Glomerular endothelial cell (primary cell): ENCODE measurements at regions not wholly inside any gene's neighbourhood (a gene's known extent, or its start where the extent isn't known, plus 50 kb on each side); places are given as distances from the start of the nearest gene placed in this dataset.
"Not testable (repeated sequence)": the region's sequence is repeated elsewhere in the genome, so short reads cannot be mapped to it uniquely, and the experiment has no call there.

Experiments used
- DNase-seq: peaks from one replicate; pipeline ENCODE4 v3.0.0-alpha.2; 2011; ENCODE audit warnings: low read depth, low spot score; ENCODE audit errors: extremely low read depth

DNA sequence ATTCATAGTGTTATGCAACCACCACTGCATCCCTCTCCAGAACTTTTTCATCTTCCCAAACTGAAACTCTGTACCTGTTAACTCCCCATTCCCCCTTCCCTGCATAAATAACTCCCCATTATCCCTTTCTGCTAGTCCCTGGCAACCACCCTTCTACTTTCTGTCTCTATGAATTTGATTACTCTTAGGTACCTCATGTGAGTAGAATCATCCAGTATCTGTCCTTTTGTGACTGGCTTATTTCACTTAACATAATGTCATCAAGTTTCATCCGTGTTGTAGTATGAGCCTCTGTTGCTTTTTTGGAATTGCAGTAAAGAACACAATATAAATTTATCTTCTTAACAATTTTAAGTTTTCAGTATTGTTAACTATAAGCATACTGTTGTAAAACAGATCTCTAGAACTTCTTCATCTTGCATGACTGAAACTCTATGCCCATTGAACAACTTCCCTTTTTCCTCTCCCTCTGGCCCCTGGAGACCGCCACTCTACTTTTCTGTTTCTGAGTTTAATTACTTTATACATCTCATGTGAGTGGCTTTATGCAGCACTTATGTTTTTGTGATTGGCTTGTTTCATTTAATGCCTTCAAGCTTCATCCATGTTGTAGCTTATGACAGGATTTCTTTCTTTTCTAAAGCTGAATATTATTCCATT is 87.3 kb upstream of the ABCC4 start:
- DNase-seq: no peak

DNA sequence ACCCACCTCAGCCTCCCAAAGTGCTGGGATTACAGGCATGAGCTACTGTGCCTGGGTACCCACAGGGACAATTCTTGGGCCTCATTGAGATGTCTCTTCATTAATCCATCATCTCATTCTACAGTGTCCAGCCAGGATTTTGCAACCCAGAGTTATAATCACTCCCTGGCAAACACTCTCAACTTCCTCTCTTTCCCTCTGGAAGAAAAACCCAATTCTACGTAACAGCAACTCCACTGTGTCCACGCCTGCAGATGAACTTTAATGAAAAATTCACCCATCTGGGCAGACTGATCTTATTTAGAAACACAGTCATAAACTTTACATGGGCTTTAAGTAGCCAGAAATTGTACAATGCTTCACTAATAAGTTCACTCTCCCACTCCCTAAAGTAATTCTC is 90.1 kb upstream of the ABCC4 start:
- no peak for DNase-seq

DNA sequence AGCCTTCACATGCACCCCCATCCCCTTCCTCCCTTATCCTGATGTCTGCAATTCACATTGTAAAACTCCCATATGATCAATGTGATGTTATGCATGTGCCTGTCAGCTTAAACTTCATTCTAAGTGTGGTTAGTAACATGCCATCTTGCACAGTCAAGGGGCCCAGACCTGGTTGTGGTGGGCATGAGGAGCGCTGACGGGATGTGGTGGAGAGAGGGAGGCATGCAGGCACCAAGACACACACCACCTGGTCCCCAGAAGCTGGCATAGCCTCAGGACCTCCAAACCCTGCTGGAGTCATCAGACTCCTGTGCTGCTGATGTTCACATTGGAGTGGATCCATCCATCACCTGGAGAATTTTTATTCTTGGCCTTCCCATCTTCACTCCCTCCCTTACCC is 90.5 kb upstream of the ABCC4 start:
- no peak for DNase-seq

DNA sequence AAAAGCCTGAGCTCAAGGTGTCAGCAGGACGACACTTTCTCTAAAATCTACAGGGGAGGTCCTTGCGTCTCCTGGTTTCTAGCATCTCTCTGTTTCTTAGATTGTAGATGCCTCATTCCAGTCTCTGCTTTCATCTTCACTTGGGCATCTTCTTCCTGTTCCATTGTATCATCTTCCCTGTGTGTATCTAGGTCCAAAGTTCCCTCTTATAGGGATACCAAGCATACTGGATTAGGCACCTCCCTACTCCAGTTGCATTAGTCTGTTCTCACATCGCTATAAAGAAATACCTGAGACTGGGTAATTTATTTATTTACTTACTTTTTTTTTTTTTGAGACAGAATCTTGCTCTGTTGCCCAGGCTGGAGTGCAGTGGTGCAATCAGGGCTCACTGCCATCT is 91.3 kb upstream of the ABCC4 start:
- no peak for DNase-seq

GRCh38 chr13:95403349-95404140 is 102.3 kb upstream of the ABCC4 start:
- DNase-seq: no peak

DNA sequence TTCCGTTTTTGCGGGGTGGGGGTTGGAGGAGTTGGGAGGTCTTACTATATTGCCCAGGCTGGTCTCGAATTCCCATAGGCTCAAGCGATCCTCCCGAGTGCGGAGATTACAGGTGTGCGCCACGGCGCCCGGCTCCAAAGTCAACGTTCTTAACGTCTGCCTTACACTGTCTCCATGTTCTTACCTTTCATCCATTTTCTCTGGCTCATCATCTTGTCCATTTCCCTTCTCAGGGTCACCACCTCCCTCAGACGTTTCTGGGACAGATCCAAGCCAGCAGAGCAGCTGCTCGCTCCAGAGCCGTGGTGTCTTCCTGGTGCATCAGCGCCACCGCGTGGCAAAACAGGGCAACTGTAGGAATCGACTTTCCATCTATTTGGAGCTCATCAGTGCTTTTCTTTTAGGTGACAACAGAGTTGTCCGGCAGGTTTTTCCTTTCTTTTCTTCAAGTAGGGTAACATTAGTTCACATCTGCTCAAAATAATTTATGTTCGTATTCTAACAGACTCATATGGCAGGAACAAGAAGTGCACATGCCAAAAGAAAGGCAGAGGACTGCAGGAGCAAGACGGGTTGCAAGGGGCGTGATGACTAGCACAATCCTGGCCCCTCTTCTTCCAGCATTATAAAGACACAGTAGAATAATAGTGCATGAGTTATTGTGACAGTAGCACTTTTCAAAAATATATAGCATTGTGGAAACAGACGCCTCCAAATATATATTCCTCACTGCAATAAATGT is 103.1 kb upstream of the ABCC4 start:
- peak; percentile 55 for DNase-seq

- DNase-seq: no peak
Observed at GRCh38 chr13:95406176-95406575, 104.9 kb upstream of the ABCC4 start.

DNA sequence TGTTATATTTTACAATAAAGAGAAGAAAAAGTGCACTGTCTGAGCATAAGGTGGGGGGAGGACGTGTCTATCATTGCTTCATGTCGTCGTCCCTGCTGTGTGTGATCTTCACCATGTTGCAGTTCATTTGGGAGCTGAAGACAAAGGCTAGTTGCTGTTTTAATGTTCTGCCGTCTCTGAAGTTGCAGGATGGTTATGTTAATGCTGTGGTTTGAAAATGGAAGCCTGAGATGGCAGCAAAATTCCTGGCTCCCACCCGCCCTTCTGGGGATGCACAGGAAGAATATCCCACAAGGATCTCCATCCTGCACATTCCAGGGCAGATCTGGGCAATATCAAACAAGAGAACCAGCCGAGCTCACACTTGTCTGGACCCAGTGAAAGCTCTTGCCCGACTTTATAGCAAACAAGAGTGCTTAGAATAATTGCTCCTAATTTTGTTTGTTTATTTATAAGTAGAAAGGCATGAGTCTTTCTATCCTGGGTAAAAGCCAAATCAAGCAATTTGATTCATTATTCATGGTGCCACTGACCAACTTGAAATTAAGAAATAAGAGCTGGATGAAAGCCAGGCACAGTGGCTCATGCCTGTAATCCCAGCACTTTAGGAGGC is 110.3 kb upstream of the ABCC4 start:
- DNase-seq: no peak

DNA sequence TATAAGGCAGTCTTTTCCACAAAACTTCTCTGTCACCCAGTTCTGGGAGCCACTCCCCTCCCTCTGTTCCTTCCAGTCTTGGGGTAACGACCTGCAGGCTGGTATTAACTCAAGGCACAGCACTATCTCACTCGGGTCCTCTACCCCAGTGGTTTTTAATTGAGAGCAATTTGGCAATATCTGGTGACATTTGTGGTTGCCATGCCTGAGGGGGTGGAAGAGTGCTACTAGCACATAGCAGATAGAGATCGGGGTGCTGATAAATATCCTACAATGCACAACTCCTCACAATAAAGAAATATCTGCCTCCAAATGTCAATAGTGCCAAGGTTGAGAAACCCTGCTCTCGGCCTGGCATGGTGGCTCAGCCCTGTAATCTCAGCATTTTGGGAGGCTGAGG is 117.7 kb upstream of the ABCC4 start:
- DNase-seq: no peak

DNA sequence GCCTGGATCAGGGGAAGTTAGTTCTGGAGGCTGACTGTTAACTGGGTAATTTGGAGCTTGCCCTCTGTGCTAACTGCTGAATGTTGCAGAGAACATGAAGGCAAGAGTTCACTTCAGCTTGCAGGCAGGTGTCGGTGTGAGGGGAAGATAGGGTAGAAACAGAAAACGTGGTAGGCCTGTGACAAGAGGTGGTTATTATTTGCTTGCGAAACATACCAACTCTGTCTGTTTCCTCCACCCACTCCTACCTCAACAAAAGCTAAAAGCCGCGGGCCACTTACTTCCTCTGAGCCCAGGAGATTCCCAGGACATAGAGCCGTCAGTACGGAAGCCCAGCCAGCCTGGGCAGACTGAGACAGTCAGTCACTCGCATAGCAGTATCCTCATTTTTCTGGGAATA is 119.2 kb upstream of the ABCC4 start:
- no peak for DNase-seq

DNA sequence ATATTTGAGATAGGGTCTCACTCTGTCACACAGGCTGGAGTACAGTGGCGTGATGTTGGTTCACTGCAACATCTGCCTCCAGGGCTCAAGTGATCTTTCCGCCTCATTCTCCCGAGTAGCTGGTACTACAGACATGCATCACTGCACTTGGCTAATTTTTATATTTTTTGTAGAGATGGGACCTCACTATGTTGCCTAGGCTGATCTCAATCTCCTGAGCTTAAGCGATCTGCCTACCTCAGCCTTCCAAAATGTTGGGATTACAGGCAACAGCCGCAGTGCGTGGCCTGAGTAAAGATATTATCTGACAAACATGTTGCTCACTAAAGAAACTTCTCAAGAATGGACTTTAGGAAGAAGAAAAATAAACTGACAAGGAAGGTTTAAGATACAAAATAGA is 125.4 kb upstream of the ABCC4 start:
- DNase-seq: no peak

DNA sequence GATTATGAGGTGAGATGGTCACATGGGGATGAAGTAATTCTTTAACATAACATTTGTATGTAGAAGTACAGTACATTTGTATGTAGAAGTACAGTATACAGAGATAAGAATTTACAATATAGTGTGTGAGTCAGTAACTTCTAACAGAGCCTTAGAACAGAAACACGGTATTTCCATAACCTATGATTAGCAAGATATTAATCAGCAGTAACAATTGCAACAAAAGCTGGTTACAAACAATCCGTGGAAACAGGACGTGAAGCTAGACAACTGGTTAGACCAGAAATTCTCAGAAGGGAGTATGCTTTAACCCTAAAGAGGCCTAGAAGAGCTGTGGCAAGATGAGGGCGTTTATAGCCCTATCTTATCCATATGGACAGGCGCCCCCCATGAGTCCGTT is 122.0 kb upstream of the CLDN10 start:
- not testable (repeated sequence) for DNase-seq

DNA sequence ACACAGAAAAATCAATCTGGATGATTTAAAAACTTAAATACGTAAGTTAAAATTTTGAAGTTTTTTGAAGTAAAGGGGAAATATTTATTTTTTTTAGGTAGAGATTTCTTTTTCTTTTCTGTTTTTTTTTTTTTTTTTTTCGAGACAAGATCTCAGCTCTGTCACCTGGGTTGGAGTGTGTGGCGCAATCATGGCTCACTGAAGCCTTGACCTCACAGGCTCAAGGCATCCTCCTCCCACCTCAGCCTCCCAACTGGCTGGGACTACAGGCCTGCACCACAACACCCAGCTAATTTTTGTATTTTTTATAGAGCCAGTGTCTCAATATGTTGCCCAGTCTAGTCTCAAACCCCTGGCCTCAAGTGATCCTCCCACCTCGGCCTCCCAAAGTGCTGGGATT is 120.4 kb upstream of the CLDN10 start:
- DNase-seq: no peak

DNA sequence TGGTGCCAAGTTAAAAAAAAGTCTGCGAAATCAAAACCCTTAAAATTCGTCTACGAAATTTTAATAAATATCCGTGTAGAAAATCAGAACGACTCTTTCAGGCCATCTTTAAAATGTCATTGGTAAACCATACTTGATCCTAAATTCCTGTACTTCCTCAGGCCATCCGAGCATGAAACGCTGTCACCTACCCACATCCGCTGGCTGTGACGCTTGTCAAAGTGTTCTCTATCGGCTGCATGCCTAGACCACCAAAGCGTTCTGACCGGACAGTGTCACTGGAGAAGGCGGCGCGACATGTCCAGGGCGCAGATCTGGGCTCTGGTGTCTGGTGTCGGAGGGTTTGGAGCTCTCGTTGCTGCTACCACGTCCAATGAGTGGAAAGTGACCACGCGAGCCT is 119.0 kb upstream of the CLDN10 start:
- DNase-seq: no peak

DNA sequence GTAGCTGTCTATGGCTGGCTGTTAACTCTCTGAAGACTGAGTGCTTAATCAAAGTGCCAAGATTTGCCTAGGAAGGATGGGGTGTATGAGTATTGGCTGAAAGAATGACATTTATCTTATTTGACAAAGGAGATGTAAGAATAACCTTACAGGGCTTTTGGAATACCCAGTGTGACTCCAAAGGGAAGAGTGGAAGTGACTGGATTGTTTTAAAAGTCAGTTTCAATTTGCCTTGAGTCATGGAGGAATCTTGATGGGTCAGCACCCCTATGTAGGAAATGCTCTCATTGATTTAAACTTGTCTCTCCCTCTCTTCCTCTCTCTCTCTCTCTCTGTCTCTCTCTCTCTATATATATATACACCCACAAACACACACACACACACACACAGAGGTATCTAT is 118.4 kb upstream of the CLDN10 start:
- DNase-seq: no peak

- peak; percentile 4 for DNase-seq
Observed at GRCh38 chr13:95437561-95437960, 115.0 kb upstream of the CLDN10 start.

- peak; percentile 29 for DNase-seq
Observed at GRCh38 chr13:95438297-95438696, 114.2 kb upstream of the CLDN10 start.

GRCh38 chr13:95440441-95441088 is 112.0 kb upstream of the CLDN10 start:
- DNase-seq: no peak

- no peak for DNase-seq
Observed at GRCh38 chr13:95441326-95441725, 111.2 kb upstream of the CLDN10 start.

DNA sequence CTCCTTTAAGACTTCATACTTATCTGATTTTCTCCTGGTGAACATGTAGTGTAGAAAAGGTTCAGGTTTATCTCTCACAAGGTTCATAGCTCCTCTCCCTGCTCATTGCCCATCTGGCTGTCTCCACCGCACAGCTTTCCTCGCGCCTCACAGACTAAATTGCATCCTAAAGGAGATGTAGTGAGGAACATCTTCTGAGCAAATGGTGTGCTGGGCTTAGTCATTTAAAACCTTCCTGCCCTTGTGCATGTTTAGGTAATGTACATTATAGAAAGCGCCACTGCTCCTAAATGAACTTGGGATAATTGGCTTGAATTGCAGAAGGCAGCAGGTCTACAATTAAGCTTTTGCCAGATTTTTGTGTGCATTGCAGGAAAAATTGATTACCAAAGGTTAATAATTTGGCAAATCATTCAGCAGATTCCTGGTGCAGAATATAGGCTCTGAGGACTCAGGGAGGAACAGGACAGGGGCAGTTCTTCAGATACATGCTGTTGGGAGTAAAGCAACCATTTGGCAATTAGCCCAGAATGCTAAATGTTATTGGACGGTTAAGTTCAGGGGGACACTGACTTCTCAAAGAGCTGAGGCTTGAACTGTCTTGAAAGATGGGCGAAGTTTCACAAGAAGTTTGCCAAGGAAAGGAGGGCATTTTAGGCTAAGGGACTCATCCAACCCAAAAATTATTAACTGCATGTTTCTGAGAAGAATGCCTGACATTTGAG is 108.4 kb upstream of the CLDN10 start:
- DNase-seq: no peak
